ENCODE measurements at regions not wholly inside any gene's neighbourhood (a gene's known extent, or its start where the extent isn't known, plus 50 kb on each side); places are given as distances from the start of the nearest gene placed in this dataset.

DNA sequence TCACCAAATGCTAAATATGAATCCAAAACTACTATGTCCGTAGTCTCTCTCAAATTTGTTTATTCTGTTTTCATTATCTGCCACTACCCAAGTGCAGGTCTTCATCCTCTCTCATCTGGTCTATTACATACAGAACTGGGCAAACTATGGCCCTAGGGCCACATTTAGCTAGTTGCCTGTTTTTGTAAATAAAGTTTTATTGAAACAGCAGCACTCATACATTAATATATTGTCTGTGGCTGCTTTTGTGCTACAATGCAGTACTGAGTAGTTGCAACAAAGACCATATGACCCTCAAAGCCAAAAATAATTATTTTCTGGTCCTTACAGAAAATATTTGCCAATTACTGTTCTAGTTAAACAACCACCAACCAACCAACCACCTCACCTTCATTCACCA lies 172.2 kb upstream of the NCKAP5 start:
- TF ChIP-seq POLR2A (IDR thresholded peaks at IDR 0.05) = no peak
- TF ChIP-seq, protein P1, sequence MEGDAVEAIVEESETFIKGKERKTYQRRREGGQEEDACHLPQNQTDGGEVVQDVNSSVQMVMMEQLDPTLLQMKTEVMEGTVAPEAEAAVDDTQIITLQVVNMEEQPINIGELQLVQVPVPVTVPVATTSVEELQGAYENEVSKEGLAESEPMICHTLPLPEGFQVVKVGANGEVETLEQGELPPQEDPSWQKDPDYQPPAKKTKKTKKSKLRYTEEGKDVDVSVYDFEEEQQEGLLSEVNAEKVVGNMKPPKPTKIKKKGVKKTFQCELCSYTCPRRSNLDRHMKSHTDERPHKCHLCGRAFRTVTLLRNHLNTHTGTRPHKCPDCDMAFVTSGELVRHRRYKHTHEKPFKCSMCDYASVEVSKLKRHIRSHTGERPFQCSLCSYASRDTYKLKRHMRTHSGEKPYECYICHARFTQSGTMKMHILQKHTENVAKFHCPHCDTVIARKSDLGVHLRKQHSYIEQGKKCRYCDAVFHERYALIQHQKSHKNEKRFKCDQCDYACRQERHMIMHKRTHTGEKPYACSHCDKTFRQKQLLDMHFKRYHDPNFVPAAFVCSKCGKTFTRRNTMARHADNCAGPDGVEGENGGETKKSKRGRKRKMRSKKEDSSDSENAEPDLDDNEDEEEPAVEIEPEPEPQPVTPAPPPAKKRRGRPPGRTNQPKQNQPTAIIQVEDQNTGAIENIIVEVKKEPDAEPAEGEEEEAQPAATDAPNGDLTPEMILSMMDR (IDR thresholded peaks at IDR 0.05) = no peak
- TF ChIP-seq POLR2AphosphoS5 (IDR thresholded peaks at IDR 0.05) = no peak
- TF ChIP-seq EP300 (IDR thresholded peaks at IDR 0.05) = no peak
